ENCODE measurements at regions not wholly inside any gene's neighbourhood (a gene's known extent, or its start where the extent isn't known, plus 50 kb on each side); places are given as distances from the start of the nearest gene placed in this dataset.

- TF ChIP-seq GATA2 (IDR thresholded peaks at IDR 0.05; ENCODE audit: low read depth, low read length) (no peak), GATA3 (IDR thresholded peaks at IDR 0.05; ENCODE audit: low read depth, low read length) (no peak)
These were observed 226.2 kb upstream of the SMC2 start for GRCh38 chr9:103867886-103868285.

Data from SH-SY5Y (cell line).